HEK293 (cell line): ENCODE measurements at regions not wholly inside any gene's neighbourhood (a gene's known extent, or its start where the extent isn't known, plus 50 kb on each side); places are given as distances from the start of the nearest gene placed in this dataset.

Experiments
- CTCF ChIP-seq: fragments of 450-650 bp; formaldehyde crosslinking; IDR thresholded peaks from 2 replicates; pipeline ENCODE4 v1.5.1; 2016; ENCODE audit warnings: missing biosample characterization, missing genetic modification characterization
- KLF10 ChIP-seq: fragments of 450-650 bp; IDR thresholded peaks from 2 replicates; pipeline ENCODE4 v1.5.1; 2018; ENCODE audit warnings: missing biosample characterization, mild to moderate bottlenecking, missing genetic modification characterization
- ZFHX2 ChIP-seq: fragments of 450-650 bp; formaldehyde crosslinking; conservative IDR thresholded peaks from 2 replicates; pipeline ENCODE4 v1.5.1; 2016; ENCODE audit warnings: missing biosample characterization, missing genetic modification characterization
- ZNF148 ChIP-seq: fragments of 450-650 bp; formaldehyde crosslinking; IDR thresholded peaks from 2 replicates; pipeline ENCODE4 v1.5.0; 2017; ENCODE audit warnings: missing biosample characterization, missing genetic modification characterization, borderline replicate concordance
- ZSCAN23 ChIP-seq: fragments of 450-650 bp; formaldehyde crosslinking; IDR thresholded peaks from 2 replicates; pipeline ENCODE4 v1.5.1; 2016; ENCODE audit warnings: missing biosample characterization, missing genetic modification characterization

GRCh38 chr3:106342386-106342785, 473.6 kb upstream of the CBLB start:
- TF ChIP-seq ZFHX2 (tag by site-specific recombination) (no peak), KLF10 (tag by site-specific recombination) (no peak), CTCF (tag by site-specific recombination) (no peak), ZSCAN23 (tag by site-specific recombination) (no peak), ZNF148 (tag by site-specific recombination) (no peak)
